K562 (cell line): ENCODE measurements at regions not wholly inside any gene's neighbourhood (a gene's known extent, or its start where the extent isn't known, plus 50 kb on each side); places are given as distances from the start of the nearest gene placed in this dataset.
"Not testable (repeated sequence)": the region's sequence is repeated elsewhere in the genome, so short reads cannot be mapped to it uniquely, and the experiment has no call there.

ENCODE experiments used
- ATAC-seq: fragments of 200-7000 bp; cut with Tn5 transposase; 3 replicates; pipeline ENCODE4 v1.9.1; 2020; ENCODE audit warnings: moderate library complexity
- BruUV-seq: library from RNA; stranded (reverse); fragments of 400-500 nt; replicated peaks from 2 replicates; lab custom pipeline; 2021; lab: Mats Ljungman, UMichigan
- CTCF ChIA-PET: fragments of 300-600 bp; formaldehyde crosslinking; extraction: SDS; loops from one replicate; lab custom pipeline; 2021; ENCODE audit warnings: low intra/inter-chr PET ratio; lab: Yijun Ruan, JAX
- POLR2A ChIA-PET: fragments of 300-600, 350-650 bp; sonication (Branson Sonifier 250); formaldehyde crosslinking; extraction: SDS; loops from one replicate; lab custom pipeline; 2021; ENCODE audit warnings: antibody characterized with exemption, inconsistent platforms; lab: Yijun Ruan, JAX
- DNase-seq, 4 experiments: peaks; one replicate each; pipeline versions ENCODE4 v3.0.0 to v3.0.0-alpha.2; 2011 to 2018; ENCODE audit warnings: low spot score in 3 of 4, mixed read lengths in 3 of 4; ENCODE audit errors: extremely low read depth in 1 of 4
- FAIRE-seq: peaks from 2 replicates; lab custom pipeline; 2011; peaks lifted over from hg19 to GRCh38; lab: Jason Lieb, UNC
- H2AFZ ChIP-seq: 2 replicates; pipeline ENCODE4 v1.6.0; 2011; ENCODE audit warnings: low read depth, low read length, control low read depth, inconsistent platforms
- H3K27ac ChIP-seq: fragments of 200-600 bp; 3 replicates; pipeline ENCODE4 v1.8.0; 2011; ENCODE audit warnings: low read depth, mild to moderate bottlenecking, control low read depth, inconsistent platforms, low read length, moderate library complexity, mixed read lengths; ENCODE audit errors: extremely low read depth
- H3K27me3 ChIP-seq, 2 experiments: fragments of 300-600 bp in 1 of 2; 2 replicates in 1 of 2; 3 replicates in 1 of 2; pipeline versions ENCODE4 v1.6.0 to v1.8.0; 2011; ENCODE audit warnings: inconsistent platforms in 2 of 2, low read length in 2 of 2, mild to moderate bottlenecking in 1 of 2, mixed read lengths in 1 of 2, moderate library complexity in 1 of 2; ENCODE audit not compliant: control insufficient read depth in 2 of 2, insufficient read depth in 2 of 2
- H3K36me3 ChIP-seq: fragments of 300-600 bp; 3 replicates; pipeline ENCODE4 v1.8.0; 2011; ENCODE audit warnings: mild to moderate bottlenecking, low read length, inconsistent platforms; ENCODE audit not compliant: control insufficient read depth, insufficient read depth
- H3K4me1 ChIP-seq, 2 experiments: fragments of 200-600 bp in 1 of 2; replicated peaks in 1 of 2; 2 replicates in 1 of 2; 3 replicates in 1 of 2; pipeline versions ENCODE4 v1.5.1 to v1.8.0; 2011; ENCODE audit warnings: inconsistent platforms in 2 of 2, low read length in 2 of 2, mild to moderate bottlenecking in 1 of 2, mixed read lengths in 1 of 2, moderate library complexity in 1 of 2; ENCODE audit not compliant: control insufficient read depth in 2 of 2, insufficient read depth in 2 of 2
- H3K4me2 ChIP-seq: 2 replicates; pipeline ENCODE4 v1.6.1; 2011; ENCODE audit warnings: low read length, control low read depth, inconsistent platforms, mixed read lengths; ENCODE audit not compliant: insufficient read depth
- H3K4me3 ChIP-seq: fragments of 200-600 bp; sonication (generic), shearing (Covaris generic); 2 replicates; pipeline ENCODE4 v1.5.1; 2016; ENCODE audit warnings: control low read depth, inconsistent platforms
- H3K79me2 ChIP-seq: fragments of 200-600 bp; 3 replicates; pipeline ENCODE4 v1.8.0; 2011; ENCODE audit warnings: low read length, inconsistent platforms; ENCODE audit not compliant: control insufficient read depth, insufficient read depth
- H3K9ac ChIP-seq, 2 experiments: 2 replicates each; pipeline versions ENCODE4 v1.6.0 to v1.6.1; 2011; ENCODE audit warnings: low read depth in 2 of 2, low read length in 2 of 2, control low read depth in 1 of 2, inconsistent platforms in 1 of 2, mild to moderate bottlenecking in 1 of 2, mixed read lengths in 1 of 2; ENCODE audit not compliant: insufficient read depth in 1 of 2
- H3K9me1 ChIP-seq: one replicate; pipeline ENCODE4 v1.6.0; 2011; ENCODE audit warnings: inconsistent platforms, mild to moderate bottlenecking, low read length, moderate library complexity; ENCODE audit not compliant: control insufficient read depth, insufficient read depth
- H3K9me3 ChIP-seq: replicated peaks from 2 replicates; pipeline ENCODE4 v1.5.1; 2011; ENCODE audit warnings: low read depth, low read length, inconsistent platforms; ENCODE audit not compliant: control insufficient read depth, insufficient read depth
- H4K20me1 ChIP-seq: replicated peaks from 2 replicates; pipeline ENCODE4 v1.6.1; 2011; ENCODE audit warnings: low read length, inconsistent platforms, mixed read lengths; ENCODE audit not compliant: control insufficient read depth, insufficient read depth
- NUFIP1 ChIP-seq: fragments of 450-650 bp; IDR thresholded peaks from 2 replicates; pipeline ENCODE4 v1.6.1; 2018; ENCODE audit not compliant: partially characterized antibody
- WGBS: fragments of 100-300 bp; shearing (Covaris generic); methylation state at CpG from one replicate; pipeline ENCODE4 v1.1.6; 2016; ENCODE audit warnings: low coverage, mixed read lengths; ENCODE audit not compliant: insufficient coverage; ENCODE audit errors: missing lambda C conversion rate; 5-methylcytosine and 5-hydroxymethylcytosine counted together
- in situ Hi-C: fragments of 300-500 bp; cut with MboI; formaldehyde crosslinking; loops from 4 replicates; pipeline ENCODE4 v1.15.0; 2018; ENCODE audit warnings: inconsistent platforms, mixed read lengths
- intact Hi-C: fragments of 100-400 bp; cut with micrococcal nuclease; formaldehyde crosslinking; loops from 2 replicates; pipeline ENCODE4 v1.14.2; 2022

DNA sequence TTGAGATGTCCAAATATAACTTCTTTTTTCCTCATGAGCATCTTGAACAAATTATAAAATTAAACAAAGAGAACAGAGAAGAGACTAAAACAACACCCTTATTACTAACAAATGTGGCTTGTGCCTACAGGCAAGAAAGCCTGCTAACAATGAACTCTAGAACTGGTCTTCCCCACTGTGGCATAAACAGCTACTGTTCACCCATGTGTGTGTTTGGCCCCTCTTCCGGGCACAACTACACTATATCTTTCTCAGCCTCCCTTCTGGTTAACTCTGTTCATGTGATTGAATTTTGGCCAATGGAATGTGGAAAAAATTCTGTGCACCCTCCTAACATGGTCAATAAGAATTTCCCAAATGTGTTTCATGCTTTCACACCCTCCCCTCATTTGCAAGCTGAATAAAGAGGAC lies 117.0 kb downstream of the KBTBD2 start:
- POLR2A ChIA-PET, result interaction anchor here (0.7 kb wide), 1 partner anchor 238 kb away, joined by 3 read pairs; no protein-coding TSS in a partner anchor
- no peak for TF ChIP-seq NUFIP1
- no TSS peak for BruUV-seq
- H3K27me3 ChIP-seq, result no peaks in the 10 kb centered on the region
- H2AFZ ChIP-seq, result no peak overlapping the region
- intact Hi-C loops, result no loop called here
- H3K4me2 ChIP-seq, result no peak overlapping the region
- H3K4me3 ChIP-seq, result no peak overlapping the region
- DNase-seq (no peak), FAIRE-seq (no peak), ATAC-seq (no peak)
- no peak overlapping the region for H3K9ac ChIP-seq
- no peak overlapping the region for H3K27ac ChIP-seq
- 100% methylated on average over 1 of the region's 1 CpG for WGBS
- H3K9me3 ChIP-seq, result no peaks in the 10 kb centered on the region
- H3K4me1 ChIP-seq, result peaks cover 0 to 8% of the 10 kb centered on the region in 2 experiments; a peak in 2 of 5 replicates
- no peaks in the 10 kb centered on the region for H3K36me3 ChIP-seq
- CTCF ChIA-PET, result no interaction called here
- H3K79me2 ChIP-seq, result no peaks in the 10 kb centered on the region
- no peaks in the 10 kb centered on the region for H4K20me1 ChIP-seq
- in situ Hi-C loops, result no loop called here
- no peaks in the 10 kb centered on the region for H3K9me1 ChIP-seq

- H3K79me2 ChIP-seq, H3K27me3 ChIP-seq, H4K20me1 ChIP-seq, H2AFZ ChIP-seq, H3K36me3 ChIP-seq, ATAC-seq, H3K4me1 ChIP-seq, H3K9me1 ChIP-seq, DNase-seq, H3K9me3 ChIP-seq, H3K4me2 ChIP-seq, H3K4me3 ChIP-seq, H3K9ac ChIP-seq, CTCF ChIA-PET, FAIRE-seq, H3K27ac ChIP-seq, in situ Hi-C loops, BruUV-seq: not testable (repeated sequence)
- WGBS, result 51% methylated on average over 3 of the region's 3 CpGs
- POLR2A ChIA-PET, result interaction anchor here (0.5 kb wide), 1 partner anchor 12 kb away, joined by 3 read pairs; no protein-coding TSS in a partner anchor
- intact Hi-C loops, result loop anchor here (10.0 kb wide), 2 partner anchors 286 to 416 kb away; no protein-coding TSS in a partner anchor
Measured at GRCh38 chr7:32768866-32769510, 122.6 kb downstream of the KBTBD2 start.
